Astrocyte (in vitro differentiated cells and primary cell): ENCODE measurements at regions not wholly inside any gene's neighbourhood (a gene's known extent, or its start where the extent isn't known, plus 50 kb on each side); places are given as distances from the start of the nearest gene placed in this dataset.

Source experiments
- EZH2 ChIP-seq: IDR thresholded peaks from 2 replicates; pipeline ENCODE4 v1.6.1; 2012; ENCODE audit warnings: mild to moderate bottlenecking, low read length, inconsistent platforms; ENCODE audit not compliant: insufficient read depth
- TF ChIP-seq, protein P1 (sequence below): IDR thresholded peaks from 2 replicates; pipeline ENCODE4 v1.5.1; 2011; ENCODE audit warnings: low read depth, mild to moderate bottlenecking, inconsistent platforms, low read length, moderate library complexity; ENCODE audit not compliant: insufficient read depth

DNA sequence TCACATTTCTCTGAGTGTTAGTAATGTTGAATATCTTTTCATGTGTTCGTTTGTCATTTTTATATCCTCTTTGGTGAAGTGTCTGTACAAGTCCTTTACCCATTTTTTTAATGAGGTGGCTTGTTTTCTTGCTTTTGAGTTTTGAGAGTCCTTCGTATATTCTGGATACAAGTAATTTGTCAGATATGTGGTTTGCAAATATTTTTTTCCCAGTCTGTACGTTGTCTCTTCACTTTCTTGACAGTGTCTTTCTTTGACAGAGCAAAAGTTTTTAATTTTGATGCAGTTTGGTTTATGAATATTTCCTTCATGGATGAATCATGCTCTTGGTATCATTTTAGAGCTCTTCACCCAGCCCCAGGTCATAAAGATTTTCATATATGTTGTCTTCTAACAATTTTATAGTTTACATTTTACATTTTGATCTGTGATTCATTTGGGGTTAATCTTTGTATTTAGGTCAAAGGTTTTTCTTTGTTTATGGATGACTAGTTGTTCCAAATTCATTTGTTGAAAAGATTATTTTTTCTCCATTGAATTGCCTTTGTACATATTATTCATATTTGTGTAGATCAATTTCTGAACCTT lies 152.5 kb downstream of the MRPL14 start:
- TF ChIP-seq, protein P1, sequence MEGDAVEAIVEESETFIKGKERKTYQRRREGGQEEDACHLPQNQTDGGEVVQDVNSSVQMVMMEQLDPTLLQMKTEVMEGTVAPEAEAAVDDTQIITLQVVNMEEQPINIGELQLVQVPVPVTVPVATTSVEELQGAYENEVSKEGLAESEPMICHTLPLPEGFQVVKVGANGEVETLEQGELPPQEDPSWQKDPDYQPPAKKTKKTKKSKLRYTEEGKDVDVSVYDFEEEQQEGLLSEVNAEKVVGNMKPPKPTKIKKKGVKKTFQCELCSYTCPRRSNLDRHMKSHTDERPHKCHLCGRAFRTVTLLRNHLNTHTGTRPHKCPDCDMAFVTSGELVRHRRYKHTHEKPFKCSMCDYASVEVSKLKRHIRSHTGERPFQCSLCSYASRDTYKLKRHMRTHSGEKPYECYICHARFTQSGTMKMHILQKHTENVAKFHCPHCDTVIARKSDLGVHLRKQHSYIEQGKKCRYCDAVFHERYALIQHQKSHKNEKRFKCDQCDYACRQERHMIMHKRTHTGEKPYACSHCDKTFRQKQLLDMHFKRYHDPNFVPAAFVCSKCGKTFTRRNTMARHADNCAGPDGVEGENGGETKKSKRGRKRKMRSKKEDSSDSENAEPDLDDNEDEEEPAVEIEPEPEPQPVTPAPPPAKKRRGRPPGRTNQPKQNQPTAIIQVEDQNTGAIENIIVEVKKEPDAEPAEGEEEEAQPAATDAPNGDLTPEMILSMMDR, result no peak
- TF ChIP-seq EZH2, result no peak
